ENCODE measurements at regions not wholly inside any gene's neighbourhood (a gene's known extent, or its start where the extent isn't known, plus 50 kb on each side); places are given as distances from the start of the nearest gene placed in this dataset.

DNA sequence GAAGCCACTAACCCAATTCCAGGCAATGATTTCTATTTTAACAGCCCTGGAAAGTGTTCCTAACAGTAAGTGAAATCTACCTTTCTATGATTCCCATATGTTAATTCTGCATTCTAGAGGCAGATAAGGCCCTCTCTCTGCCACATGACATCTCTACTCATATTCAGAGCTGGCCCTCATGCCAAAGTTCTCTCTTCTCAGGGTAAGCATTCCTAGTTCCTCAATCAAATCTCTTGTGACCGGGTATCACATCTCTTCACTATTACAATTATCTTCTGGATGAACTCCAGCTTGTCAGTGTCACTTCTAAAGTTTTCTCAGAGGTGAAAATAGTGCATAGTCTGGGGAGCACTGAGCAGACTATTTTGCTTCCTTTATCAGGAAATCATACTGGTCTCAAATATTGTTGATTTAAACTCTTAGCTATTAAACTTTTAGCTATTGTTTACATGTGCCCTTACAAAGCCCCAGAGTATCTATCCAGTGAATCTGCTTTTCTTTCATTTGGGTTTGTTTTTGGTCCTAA lies 66.4 kb upstream of the TNFSF18 start:
- Histone ChIP-seq H3K4me2 (ENCODE audit: control insufficient read depth, insufficient read depth) (no peak overlapping the region), H3K36me3 (ENCODE audit: control insufficient read depth in 2 of 2, insufficient read depth in 2 of 2, low read length in 1 of 2) (no peaks in the 10 kb centered on the region), H3K79me2 (ENCODE audit: control insufficient read depth, insufficient read depth, low read length) (no peaks in the 10 kb centered on the region), H3K9me3 (replicated peaks; ENCODE audit: control insufficient read depth, insufficient read depth, low read length) (no peaks in the 10 kb centered on the region; the same call in 2 of the 3 replicates), H3K27me3 (replicated peaks in 1 of 2; ENCODE audit: control insufficient read depth in 2 of 2, insufficient read depth in 2 of 2, low read length in 1 of 2) (0 out of 4 replicates have a peak, but pooled peaks cover 0 to 2% of the 10 kb centered on the region in 2 experiments), H2AFZ (ENCODE audit: control insufficient read depth, low read depth, low read length) (no peak overlapping the region), H4K20me1 (ENCODE audit: control insufficient read depth, insufficient read depth) (no peaks in the 10 kb centered on the region), H3K27ac (ENCODE audit: control insufficient read depth, insufficient read depth) (no peak overlapping the region), H3K9ac (ENCODE audit: control insufficient read depth, insufficient read depth, low read length) (no peak overlapping the region), H3K4me1 (ENCODE audit: control insufficient read depth, insufficient read depth, low read length) (peaks cover 5% of the 10 kb centered on the region), H3K4me3 (no peak overlapping the region)
- RAD21 ChIA-PET (ENCODE audit: unreplicated experiment): no interaction called here
- ATAC-seq: no peak
- BruUV-seq (replicated peaks): no TSS peak
- WGBS (ENCODE audit: insufficient coverage, insufficient replicate concordance, low lambda C conversion rate, missing lambda C conversion rate): 0% methylated on average over 1 of the region's 1 CpG
- CTCF ChIA-PET: interaction anchor here (1.0 to 1.4 kb wide), 2 partner anchors 85 to 291 kb away, joined by 3 to 5 read pairs; no protein-coding TSS in a partner anchor
- FAIRE-seq: no peak
- in situ Hi-C loops (cut with MboI): no loop called here
- no peak for TF ChIP-seq NR2F1 (conservative IDR thresholded peaks at IDR 0.05)
- TF ChIP-seq NFIC (IDR thresholded peaks at IDR 0.05; ENCODE audit: low read depth, low read length): no peak
- TF ChIP-seq, protein P1, sequence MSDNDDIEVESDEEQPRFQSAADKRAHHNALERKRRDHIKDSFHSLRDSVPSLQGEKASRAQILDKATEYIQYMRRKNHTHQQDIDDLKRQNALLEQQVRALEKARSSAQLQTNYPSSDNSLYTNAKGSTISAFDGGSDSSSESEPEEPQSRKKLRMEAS (IDR thresholded peaks at IDR 0.05; ENCODE audit: low read depth, low read length): no peak
- no peak for TF ChIP-seq GATAD2B (conservative IDR thresholded peaks at IDR 0.05; ENCODE audit: low read depth)
- no peak for TF ChIP-seq EP300 (IDR thresholded peaks at IDR 0.05; ENCODE audit: borderline replicate concordance in 1 of 2, control insufficient read depth in 1 of 2, low read depth in 2 of 2, low read length in 2 of 2)
- no peak for TF ChIP-seq FOXK2 (IDR thresholded peaks at IDR 0.05)
- TF ChIP-seq LARP7 (IDR thresholded peaks at IDR 0.05): no peak
- TF ChIP-seq, protein P2, sequence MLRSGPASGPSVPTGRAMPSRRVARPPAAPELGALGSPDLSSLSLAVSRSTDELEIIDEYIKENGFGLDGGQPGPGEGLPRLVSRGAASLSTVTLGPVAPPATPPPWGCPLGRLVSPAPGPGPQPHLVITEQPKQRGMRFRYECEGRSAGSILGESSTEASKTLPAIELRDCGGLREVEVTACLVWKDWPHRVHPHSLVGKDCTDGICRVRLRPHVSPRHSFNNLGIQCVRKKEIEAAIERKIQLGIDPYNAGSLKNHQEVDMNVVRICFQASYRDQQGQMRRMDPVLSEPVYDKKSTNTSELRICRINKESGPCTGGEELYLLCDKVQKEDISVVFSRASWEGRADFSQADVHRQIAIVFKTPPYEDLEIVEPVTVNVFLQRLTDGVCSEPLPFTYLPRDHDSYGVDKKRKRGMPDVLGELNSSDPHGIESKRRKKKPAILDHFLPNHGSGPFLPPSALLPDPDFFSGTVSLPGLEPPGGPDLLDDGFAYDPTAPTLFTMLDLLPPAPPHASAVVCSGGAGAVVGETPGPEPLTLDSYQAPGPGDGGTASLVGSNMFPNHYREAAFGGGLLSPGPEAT (IDR thresholded peaks at IDR 0.05; ENCODE audit: low read depth): no peak
- TF ChIP-seq, protein P3, sequence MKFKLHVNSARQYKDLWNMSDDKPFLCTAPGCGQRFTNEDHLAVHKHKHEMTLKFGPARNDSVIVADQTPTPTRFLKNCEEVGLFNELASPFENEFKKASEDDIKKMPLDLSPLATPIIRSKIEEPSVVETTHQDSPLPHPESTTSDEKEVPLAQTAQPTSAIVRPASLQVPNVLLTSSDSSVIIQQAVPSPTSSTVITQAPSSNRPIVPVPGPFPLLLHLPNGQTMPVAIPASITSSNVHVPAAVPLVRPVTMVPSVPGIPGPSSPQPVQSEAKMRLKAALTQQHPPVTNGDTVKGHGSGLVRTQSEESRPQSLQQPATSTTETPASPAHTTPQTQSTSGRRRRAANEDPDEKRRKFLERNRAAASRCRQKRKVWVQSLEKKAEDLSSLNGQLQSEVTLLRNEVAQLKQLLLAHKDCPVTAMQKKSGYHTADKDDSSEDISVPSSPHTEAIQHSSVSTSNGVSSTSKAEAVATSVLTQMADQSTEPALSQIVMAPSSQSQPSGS (IDR thresholded peaks at IDR 0.05; ENCODE audit: low read length): no peak
- no peak for TF ChIP-seq SUPT20H (IDR thresholded peaks at IDR 0.05; ENCODE audit: borderline replicate concordance, control insufficient read depth, low read depth, low read length)
- TF ChIP-seq KLF5 (IDR thresholded peaks at IDR 0.05; ENCODE audit: partially characterized antibody): no peak
- no peak for TF ChIP-seq ZNF384 (IDR thresholded peaks at IDR 0.05; ENCODE audit: borderline replicate concordance, low read depth, low read length)
- TF ChIP-seq, protein P4, sequence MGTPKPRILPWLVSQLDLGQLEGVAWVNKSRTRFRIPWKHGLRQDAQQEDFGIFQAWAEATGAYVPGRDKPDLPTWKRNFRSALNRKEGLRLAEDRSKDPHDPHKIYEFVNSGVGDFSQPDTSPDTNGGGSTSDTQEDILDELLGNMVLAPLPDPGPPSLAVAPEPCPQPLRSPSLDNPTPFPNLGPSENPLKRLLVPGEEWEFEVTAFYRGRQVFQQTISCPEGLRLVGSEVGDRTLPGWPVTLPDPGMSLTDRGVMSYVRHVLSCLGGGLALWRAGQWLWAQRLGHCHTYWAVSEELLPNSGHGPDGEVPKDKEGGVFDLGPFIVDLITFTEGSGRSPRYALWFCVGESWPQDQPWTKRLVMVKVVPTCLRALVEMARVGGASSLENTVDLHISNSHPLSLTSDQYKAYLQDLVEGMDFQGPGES (IDR thresholded peaks at IDR 0.05): no peak
- intact Hi-C loops (cut with micrococcal nuclease; ENCODE audit: unreplicated experiment): no loop called here
- DNase-seq (ENCODE audit: low read depth, low spot score): no peak
- POLR2A ChIA-PET: no interaction called here
- SMC1A ChIA-PET (ENCODE audit: uncharacterized antibody, unreplicated experiment): interaction anchor here (0.6 to 1.1 kb wide), 3 partner anchors 69 to 416 kb away, joined by 3 read pairs; no protein-coding TSS in a partner anchor

Data from GM12878 (cell line).